RWPE1 (cell line): ENCODE measurements at regions not wholly inside any gene's neighbourhood (a gene's known extent, or its start where the extent isn't known, plus 50 kb on each side); places are given as distances from the start of the nearest gene placed in this dataset.
"Not testable (repeated sequence)": the region's sequence is repeated elsewhere in the genome, so short reads cannot be mapped to it uniquely, and the experiment has no call there.

Experiments
- CTCF ChIA-PET: fragments of 350-600 bp; sonication (Branson Sonifier 250); formaldehyde crosslinking; extraction: SDS; loops from one replicate; lab custom pipeline; 2021; lab: Yijun Ruan, JAX
- POLR2A ChIA-PET: fragments of 400-600 bp; formaldehyde crosslinking; extraction: SDS; loops from one replicate; lab custom pipeline; 2020; ENCODE audit warnings: antibody characterized with exemption; ENCODE audit not compliant: low non-redundant PET; lab: Yijun Ruan, JAX
- DNase-seq: peaks from one replicate; pipeline ENCODE4 v3.0.0; 2012; ENCODE audit warnings: low spot score
- H3K27ac ChIP-seq: fragments of 450-650 bp; 2 replicates; pipeline ENCODE4 v1.5.1; 2017
- TF ChIP-seq, protein P1 (sequence below): fragments of 450-650 bp; conservative IDR thresholded peaks from 2 replicates; pipeline ENCODE4 v1.5.1; 2017; ENCODE audit warnings: low read depth, mild to moderate bottlenecking

- ChIA-PET CTCF (no interaction called here), POLR2A (no interaction called here)
- TF ChIP-seq, protein P1, sequence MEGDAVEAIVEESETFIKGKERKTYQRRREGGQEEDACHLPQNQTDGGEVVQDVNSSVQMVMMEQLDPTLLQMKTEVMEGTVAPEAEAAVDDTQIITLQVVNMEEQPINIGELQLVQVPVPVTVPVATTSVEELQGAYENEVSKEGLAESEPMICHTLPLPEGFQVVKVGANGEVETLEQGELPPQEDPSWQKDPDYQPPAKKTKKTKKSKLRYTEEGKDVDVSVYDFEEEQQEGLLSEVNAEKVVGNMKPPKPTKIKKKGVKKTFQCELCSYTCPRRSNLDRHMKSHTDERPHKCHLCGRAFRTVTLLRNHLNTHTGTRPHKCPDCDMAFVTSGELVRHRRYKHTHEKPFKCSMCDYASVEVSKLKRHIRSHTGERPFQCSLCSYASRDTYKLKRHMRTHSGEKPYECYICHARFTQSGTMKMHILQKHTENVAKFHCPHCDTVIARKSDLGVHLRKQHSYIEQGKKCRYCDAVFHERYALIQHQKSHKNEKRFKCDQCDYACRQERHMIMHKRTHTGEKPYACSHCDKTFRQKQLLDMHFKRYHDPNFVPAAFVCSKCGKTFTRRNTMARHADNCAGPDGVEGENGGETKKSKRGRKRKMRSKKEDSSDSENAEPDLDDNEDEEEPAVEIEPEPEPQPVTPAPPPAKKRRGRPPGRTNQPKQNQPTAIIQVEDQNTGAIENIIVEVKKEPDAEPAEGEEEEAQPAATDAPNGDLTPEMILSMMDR = no peak
Observed at GRCh38 chr7:53470336-53470970, 435.0 kb downstream of the POM121L12 start.

DNA sequence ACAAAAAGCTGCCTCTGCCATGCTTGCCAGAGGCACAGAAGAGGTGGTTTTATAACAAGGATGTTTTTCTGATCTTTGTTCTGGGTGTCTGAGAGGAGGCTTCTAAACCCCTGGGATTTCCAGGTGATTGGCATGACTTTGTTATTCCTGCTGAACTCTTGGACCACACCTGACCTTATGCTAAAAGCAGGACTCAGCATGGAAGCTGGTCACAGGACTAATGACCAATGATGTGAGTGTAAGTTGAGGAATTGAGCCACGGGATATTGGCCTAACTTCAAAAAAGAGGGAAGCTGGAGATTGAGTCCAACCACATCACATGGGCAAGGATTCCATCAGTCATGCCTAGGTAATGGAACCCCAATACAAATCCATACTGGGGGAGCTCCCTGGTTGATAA lies 437.9 kb downstream of the POM121L12 start:
- TF ChIP-seq, protein P1 = no peak
- DNase-seq = no peak
- no peak overlapping the region for H3K27ac ChIP-seq
- CTCF ChIA-PET = interaction anchor here (0.6 kb wide), 1 partner anchor 1292 kb away, joined by 3 read pairs; no protein-coding TSS in a partner anchor
- POLR2A ChIA-PET = no interaction called here

More at GRCh38 chr7:53470336-53470970, 435.0 kb downstream of the POM121L12 start:
- no peak for DNase-seq
- no peak overlapping the region for H3K27ac ChIP-seq

GRCh38 chr7:53475776-53476175 lies 440.3 kb downstream of the POM121L12 start:
- DNase-seq = no peak
- H3K27ac ChIP-seq = no peak overlapping the region
- ChIA-PET CTCF (no interaction called here), POLR2A (no interaction called here)
- TF ChIP-seq, protein P1 = no peak

- H3K27ac ChIP-seq = no peak overlapping the region
- ChIA-PET CTCF (no interaction called here), POLR2A (no interaction called here)
- DNase-seq = no peak
- TF ChIP-seq, protein P1 = no peak
Observed at GRCh38 chr7:53476566-53476965, 441.1 kb downstream of the POM121L12 start.

DNA sequence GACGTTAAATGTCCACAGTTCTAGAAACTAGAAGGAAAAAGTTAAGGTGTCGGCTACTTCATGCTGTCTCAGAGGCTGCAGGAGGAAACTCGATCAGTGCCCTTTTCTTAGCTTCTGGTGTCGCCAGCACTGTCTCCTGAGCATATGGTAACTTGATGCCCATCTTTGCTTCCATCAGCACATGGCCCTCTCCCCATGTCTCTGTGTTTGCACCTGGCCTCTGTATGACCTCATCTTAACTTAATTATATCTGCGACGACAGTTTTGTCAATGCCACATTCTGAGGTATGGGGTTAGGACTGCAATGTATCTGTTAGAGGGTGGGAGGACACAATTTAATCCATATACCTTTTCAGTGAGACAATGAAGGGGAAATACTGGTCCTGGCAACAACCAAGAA lies 449.9 kb downstream of the POM121L12 start:
- H3K27ac ChIP-seq = no peak overlapping the region
- POLR2A ChIA-PET = no interaction called here
- CTCF ChIA-PET = no interaction called here
- no peak for DNase-seq
- TF ChIP-seq, protein P1 = no peak

DNA sequence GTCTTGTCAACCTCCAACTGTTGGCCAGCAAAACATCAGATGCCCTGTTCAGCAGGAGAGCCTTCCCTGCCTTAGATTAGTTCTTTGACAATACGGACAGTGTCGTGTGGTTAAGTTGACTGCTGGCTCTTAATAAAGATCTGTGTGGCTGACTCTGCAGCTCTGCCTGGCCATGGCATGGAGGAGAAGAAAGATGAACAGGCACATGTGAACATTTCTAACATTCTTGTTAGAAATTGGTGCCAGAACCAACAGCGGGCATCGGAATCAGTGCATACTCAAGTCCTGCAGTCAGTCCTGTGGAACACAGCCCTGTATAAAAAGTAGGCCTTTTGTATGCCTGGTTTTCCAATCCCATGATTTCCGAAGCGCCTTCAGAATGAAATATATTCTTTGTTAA lies 455.6 kb downstream of the POM121L12 start:
- CTCF ChIA-PET = no interaction called here
- H3K27ac ChIP-seq = no peak overlapping the region
- TF ChIP-seq, protein P1 = no peak
- POLR2A ChIA-PET = no interaction called here
- no peak for DNase-seq

DNA sequence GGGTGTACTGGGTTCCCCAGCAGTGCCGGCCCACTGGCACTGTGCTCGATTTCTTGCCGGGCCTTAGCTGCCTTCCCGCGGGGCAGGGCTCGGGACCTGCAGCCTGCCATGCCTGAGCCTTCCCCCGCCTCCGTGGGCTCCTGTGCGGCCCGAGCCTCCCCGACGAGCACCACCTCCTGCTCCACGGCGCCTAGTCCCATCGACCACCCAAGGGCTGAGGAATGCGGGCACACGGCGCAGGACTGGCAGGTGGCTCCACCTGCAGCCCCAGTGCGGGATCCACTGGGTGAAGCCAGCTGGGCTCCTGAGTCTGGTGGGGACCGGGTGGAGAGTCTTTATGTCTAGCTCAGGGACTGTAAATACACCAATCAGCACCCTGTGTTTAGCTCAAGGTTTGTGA lies 459.7 kb downstream of the POM121L12 start:
- POLR2A ChIA-PET, DNase-seq, H3K27ac ChIP-seq, CTCF ChIA-PET: not testable (repeated sequence)
